ENCODE measurements at regions not wholly inside any gene's neighbourhood (a gene's known extent, or its start where the extent isn't known, plus 50 kb on each side); places are given as distances from the start of the nearest gene placed in this dataset.
"Not testable (repeated sequence)": the region's sequence is repeated elsewhere in the genome, so short reads cannot be mapped to it uniquely, and the experiment has no call there.

- no peak for DNase-seq
- Histone ChIP-seq H3K27ac (ENCODE audit: low read depth, low read length) (no peak overlapping the region), H3K4me1 (ENCODE audit: control insufficient read depth, insufficient read depth, low read length) (no peaks in the 10 kb centered on the region), H3K9me3 (ENCODE audit: control insufficient read depth, low read length) (peaks cover 35% of the 10 kb centered on the region), H3K36me3 (ENCODE audit: control insufficient read depth, insufficient read depth, low read length) (no peaks in the 10 kb centered on the region), H3K9ac (ENCODE audit: extremely low read depth, low read length, poor library complexity, severe bottlenecking) (no peak overlapping the region), H3K4me3 (ENCODE audit: low read length) (no peak overlapping the region), H3K27me3 (ENCODE audit: control insufficient read depth, insufficient read depth, low read length, poor library complexity, severe bottlenecking) (no peaks in the 10 kb centered on the region)
- 89% methylated on average over 1 of the region's 1 CpG; no CpG with 5 or more reads in 1 of the 2 experiments for WGBS, 2 experiments (ENCODE audit: insufficient coverage in 1 of 2, insufficient read length in 1 of 2)
- Mint-ChIP-seq H3K9me3 (peaks cover 58% of the 10 kb centered on the region), H3K27ac (no peak overlapping the region), H3K4me3 (no peak overlapping the region), H3K36me3 (ENCODE audit: low read depth) (peaks cover 9% of the 10 kb centered on the region), H3K4me1 (no peaks in the 10 kb centered on the region), H3K27me3 (ENCODE audit: insufficient read depth) (no peaks in the 10 kb centered on the region)
- TF ChIP-seq, protein P1, sequence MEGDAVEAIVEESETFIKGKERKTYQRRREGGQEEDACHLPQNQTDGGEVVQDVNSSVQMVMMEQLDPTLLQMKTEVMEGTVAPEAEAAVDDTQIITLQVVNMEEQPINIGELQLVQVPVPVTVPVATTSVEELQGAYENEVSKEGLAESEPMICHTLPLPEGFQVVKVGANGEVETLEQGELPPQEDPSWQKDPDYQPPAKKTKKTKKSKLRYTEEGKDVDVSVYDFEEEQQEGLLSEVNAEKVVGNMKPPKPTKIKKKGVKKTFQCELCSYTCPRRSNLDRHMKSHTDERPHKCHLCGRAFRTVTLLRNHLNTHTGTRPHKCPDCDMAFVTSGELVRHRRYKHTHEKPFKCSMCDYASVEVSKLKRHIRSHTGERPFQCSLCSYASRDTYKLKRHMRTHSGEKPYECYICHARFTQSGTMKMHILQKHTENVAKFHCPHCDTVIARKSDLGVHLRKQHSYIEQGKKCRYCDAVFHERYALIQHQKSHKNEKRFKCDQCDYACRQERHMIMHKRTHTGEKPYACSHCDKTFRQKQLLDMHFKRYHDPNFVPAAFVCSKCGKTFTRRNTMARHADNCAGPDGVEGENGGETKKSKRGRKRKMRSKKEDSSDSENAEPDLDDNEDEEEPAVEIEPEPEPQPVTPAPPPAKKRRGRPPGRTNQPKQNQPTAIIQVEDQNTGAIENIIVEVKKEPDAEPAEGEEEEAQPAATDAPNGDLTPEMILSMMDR (conservative IDR thresholded peaks at IDR 0.05), result no peak
These were observed 189.2 kb downstream of the NDUFS4 start for GRCh38 chr5:53749621-53750020.

DNA sequence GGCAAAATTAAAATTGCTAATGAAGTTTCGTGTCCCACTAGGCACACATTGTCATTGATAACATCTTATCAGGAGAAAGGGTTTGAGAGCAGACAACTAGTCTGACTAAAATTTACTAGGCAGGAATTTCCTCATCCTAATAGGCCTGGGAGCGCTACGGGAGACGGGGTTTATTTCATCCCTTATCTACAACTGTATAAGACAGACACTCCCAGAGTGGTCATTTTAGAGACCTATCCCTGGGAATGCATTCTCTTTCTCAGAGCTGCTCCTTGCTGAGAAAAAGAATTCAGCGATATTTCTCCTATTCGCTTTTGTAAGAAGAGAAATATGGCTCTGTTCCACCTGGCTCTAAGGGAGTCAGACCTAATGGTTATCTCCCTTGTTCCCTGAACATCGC, 191.8 kb downstream of the NDUFS4 start:
- H3K27me3 Mint-ChIP-seq (ENCODE audit: insufficient read depth); H3K4me1 ChIP-seq (ENCODE audit: control insufficient read depth, insufficient read depth, low read length); H3K4me1 Mint-ChIP-seq; H3K9ac ChIP-seq (ENCODE audit: extremely low read depth, low read length, poor library complexity, severe bottlenecking); H3K27ac ChIP-seq (ENCODE audit: low read depth, low read length); H3K36me3 ChIP-seq (ENCODE audit: control insufficient read depth, insufficient read depth, low read length); H3K4me3 Mint-ChIP-seq; H3K27ac Mint-ChIP-seq; H3K36me3 Mint-ChIP-seq (ENCODE audit: low read depth); H3K27me3 ChIP-seq (ENCODE audit: control insufficient read depth, insufficient read depth, low read length, poor library complexity, severe bottlenecking); DNase-seq; H3K4me3 ChIP-seq (ENCODE audit: low read length): not testable (repeated sequence)
- peaks cover 35% of the 10 kb centered on the region for H3K9me3 ChIP-seq (ENCODE audit: control insufficient read depth, low read length)
- WGBS, 2 experiments (ENCODE audit: insufficient coverage in 1 of 2, insufficient read length in 1 of 2), result 92 to 97% methylated on average over 7 of the region's 7 CpGs
- peaks cover 66% of the 10 kb centered on the region for H3K9me3 Mint-ChIP-seq

GRCh38 chr5:53766673-53767072, 206.2 kb downstream of the NDUFS4 start:
- H3K27me3 ChIP-seq (ENCODE audit: control insufficient read depth, insufficient read depth, low read length, poor library complexity, severe bottlenecking), result no peaks in the 10 kb centered on the region
- TF ChIP-seq, protein P1 (conservative IDR thresholded peaks at IDR 0.05), result no peak
- 82 to 92% methylated on average over 2 of the region's 2 CpGs for WGBS, 2 experiments (ENCODE audit: insufficient coverage in 1 of 2, insufficient read length in 1 of 2)
- no peak overlapping the region for H3K9ac ChIP-seq (ENCODE audit: extremely low read depth, low read length, poor library complexity, severe bottlenecking)
- H3K9me3 ChIP-seq (ENCODE audit: control insufficient read depth, low read length), result no peaks in the 10 kb centered on the region
- H3K4me1 ChIP-seq (ENCODE audit: control insufficient read depth, insufficient read depth, low read length), result no peaks in the 10 kb centered on the region
- no peak overlapping the region for H3K27ac Mint-ChIP-seq
- H3K9me3 Mint-ChIP-seq, result peaks cover 17% of the 10 kb centered on the region
- no peaks in the 10 kb centered on the region for H3K36me3 Mint-ChIP-seq (ENCODE audit: low read depth)
- H3K36me3 ChIP-seq (ENCODE audit: control insufficient read depth, insufficient read depth, low read length), result no peaks in the 10 kb centered on the region
- H3K4me3 ChIP-seq (ENCODE audit: low read length), result no peak overlapping the region
- H3K27ac ChIP-seq (ENCODE audit: low read depth, low read length), result no peak overlapping the region
- no peaks in the 10 kb centered on the region for H3K4me1 Mint-ChIP-seq
- H3K4me3 Mint-ChIP-seq, result no peak overlapping the region
- H3K27me3 Mint-ChIP-seq (ENCODE audit: insufficient read depth), result no peaks in the 10 kb centered on the region
- no peak for DNase-seq
